ENCODE measurements at regions not wholly inside any gene's neighbourhood (a gene's known extent, or its start where the extent isn't known, plus 50 kb on each side); places are given as distances from the start of the nearest gene placed in this dataset.

DNA sequence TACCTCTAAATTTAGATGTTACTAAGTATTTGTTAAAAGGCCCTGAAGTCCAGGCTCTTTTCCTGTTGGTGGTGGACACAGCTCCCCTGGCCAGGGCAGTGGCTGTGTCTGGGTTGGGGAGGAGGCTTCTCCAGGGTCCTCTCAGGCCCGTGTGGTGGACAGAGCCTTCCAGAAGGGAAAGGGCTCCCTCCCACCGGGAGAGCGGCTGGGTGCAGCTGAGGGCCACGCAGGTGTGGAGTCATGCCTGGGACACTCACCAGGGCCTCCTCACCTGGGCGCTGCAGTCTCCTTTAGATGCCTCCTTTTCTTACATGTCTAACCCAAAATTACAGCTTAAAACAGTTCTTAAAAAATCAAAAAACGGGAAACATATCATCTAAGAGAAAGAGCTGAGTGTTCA, 128.2 kb upstream of the TCERG1L start:
- TF ChIP-seq, protein P1, sequence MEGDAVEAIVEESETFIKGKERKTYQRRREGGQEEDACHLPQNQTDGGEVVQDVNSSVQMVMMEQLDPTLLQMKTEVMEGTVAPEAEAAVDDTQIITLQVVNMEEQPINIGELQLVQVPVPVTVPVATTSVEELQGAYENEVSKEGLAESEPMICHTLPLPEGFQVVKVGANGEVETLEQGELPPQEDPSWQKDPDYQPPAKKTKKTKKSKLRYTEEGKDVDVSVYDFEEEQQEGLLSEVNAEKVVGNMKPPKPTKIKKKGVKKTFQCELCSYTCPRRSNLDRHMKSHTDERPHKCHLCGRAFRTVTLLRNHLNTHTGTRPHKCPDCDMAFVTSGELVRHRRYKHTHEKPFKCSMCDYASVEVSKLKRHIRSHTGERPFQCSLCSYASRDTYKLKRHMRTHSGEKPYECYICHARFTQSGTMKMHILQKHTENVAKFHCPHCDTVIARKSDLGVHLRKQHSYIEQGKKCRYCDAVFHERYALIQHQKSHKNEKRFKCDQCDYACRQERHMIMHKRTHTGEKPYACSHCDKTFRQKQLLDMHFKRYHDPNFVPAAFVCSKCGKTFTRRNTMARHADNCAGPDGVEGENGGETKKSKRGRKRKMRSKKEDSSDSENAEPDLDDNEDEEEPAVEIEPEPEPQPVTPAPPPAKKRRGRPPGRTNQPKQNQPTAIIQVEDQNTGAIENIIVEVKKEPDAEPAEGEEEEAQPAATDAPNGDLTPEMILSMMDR (conservative IDR thresholded peaks at IDR 0.05; ENCODE audit: low read depth) = no peak
- DNase-seq (ENCODE audit: low spot score) = no peak
- CTCF ChIA-PET = interaction anchor here (1.7 kb wide), 1 partner anchor 14 kb away, joined by 11 read pairs; no protein-coding TSS in a partner anchor
- no peak overlapping the region for H3K27ac ChIP-seq
- POLR2A ChIA-PET (ENCODE audit: low non-redundant PET) = no interaction called here

DNA sequence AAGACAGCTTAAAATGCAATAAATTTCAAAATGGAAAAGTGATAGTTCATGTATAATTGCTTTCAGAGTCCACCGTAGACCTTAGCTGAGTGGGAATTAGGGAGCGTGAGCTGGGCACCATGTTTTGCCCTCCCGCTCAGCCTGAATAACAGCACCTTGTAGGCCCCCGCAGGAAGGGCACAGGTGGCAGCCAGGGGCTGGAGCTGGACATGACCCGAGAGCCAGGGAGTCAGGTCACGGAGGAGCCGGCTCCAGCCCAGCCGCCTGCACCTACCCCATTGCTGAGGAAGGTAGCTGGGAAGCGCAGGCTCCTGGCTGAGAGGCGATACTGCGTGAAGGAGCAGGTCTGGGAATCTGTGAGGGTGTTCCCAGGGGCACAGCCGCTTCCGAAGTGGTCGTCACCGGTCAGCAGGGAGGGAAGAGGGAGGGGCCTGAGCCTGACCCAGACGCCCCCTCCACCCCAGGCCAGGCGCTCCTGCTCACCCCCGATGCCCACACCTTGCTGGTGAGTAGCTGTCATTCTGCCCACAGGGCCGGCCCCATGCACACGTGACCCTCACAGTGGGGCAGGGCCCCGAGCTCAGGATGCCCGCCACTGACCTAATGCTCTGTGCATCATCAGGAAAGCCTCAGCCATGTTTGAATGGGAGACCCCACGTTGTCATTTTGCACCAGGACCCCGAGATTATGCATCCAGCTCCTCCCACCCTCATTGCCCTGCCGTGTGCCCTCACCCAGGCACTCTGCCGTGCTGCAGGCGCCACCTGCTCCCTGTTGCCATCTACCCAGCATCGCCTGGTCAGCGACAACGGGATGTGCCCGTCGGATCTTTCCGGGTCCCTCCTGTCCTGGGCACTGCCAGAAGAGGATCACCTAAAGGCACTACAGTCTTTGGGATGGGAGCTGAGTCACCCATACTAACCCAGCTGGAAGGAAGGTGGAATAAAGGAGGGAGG, 129.2 kb upstream of the TCERG1L start:
- TF ChIP-seq, protein P1 (conservative IDR thresholded peaks at IDR 0.05; ENCODE audit: low read depth) = no peak
- ChIA-PET CTCF (interaction anchor here (1.7 kb wide), 1 partner anchor 13 kb away, joined by 11 read pairs; no protein-coding TSS in a partner anchor), POLR2A (ENCODE audit: low non-redundant PET) (no interaction called here)

DNA sequence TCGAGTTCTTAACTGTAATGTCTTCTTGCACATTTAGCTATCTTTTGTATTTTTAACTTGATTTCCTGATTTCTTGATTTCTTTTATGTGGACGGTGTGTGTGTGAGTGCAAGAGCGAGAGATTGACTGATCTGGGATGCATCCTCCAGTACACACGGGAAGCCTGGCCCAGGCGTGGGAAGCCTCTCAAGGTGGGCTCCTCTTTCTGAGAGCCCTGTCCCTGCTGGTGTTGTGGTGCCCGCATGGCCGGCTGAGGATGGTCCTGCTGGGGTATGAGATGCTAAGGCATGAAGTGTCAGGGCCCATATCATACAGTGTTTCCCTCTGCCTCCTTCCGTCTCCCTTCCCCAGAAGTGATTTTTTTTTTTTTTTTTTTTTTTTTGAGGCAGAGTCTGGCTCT, 130.8 kb upstream of the TCERG1L start:
- ChIA-PET POLR2A (ENCODE audit: low non-redundant PET) (no interaction called here), CTCF (interaction anchor here (0.6 kb wide), 1 partner anchor 133 kb away, joined by 3 read pairs; no protein-coding TSS in a partner anchor)
- H3K27ac ChIP-seq = no peak overlapping the region
- TF ChIP-seq, protein P1 (conservative IDR thresholded peaks at IDR 0.05; ENCODE audit: low read depth) = no peak
- DNase-seq (ENCODE audit: low spot score) = no peak

More for the DNA sequence above, 129.2 kb upstream of the TCERG1L start:
- no peak overlapping the region for H3K27ac ChIP-seq
- DNase-seq (ENCODE audit: low spot score) = no peak

DNA sequence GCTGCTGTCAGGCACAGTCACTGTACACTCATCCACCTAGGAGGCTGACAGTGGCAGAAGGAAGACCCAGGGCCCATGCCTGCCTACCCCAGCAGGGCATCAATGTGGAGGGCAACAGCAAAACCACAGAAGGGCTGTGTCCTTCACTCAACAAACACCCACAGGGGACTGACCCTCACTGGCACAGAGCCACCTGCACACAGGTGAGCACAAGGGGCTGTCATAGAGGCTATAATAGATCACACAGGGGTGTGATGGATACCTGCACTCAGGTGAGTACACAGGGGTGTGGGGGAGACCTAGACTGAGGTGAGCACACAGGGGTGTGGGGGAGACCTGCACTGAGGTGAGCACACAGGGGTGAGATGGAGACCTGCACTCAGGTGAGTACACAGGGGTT, 132.8 kb upstream of the TCERG1L start:
- no peak overlapping the region for H3K27ac ChIP-seq
- ChIA-PET POLR2A (ENCODE audit: low non-redundant PET) (no interaction called here), CTCF (no interaction called here)
- TF ChIP-seq, protein P1 (conservative IDR thresholded peaks at IDR 0.05; ENCODE audit: low read depth) = no peak
- no peak for DNase-seq (ENCODE audit: low spot score)

DNA sequence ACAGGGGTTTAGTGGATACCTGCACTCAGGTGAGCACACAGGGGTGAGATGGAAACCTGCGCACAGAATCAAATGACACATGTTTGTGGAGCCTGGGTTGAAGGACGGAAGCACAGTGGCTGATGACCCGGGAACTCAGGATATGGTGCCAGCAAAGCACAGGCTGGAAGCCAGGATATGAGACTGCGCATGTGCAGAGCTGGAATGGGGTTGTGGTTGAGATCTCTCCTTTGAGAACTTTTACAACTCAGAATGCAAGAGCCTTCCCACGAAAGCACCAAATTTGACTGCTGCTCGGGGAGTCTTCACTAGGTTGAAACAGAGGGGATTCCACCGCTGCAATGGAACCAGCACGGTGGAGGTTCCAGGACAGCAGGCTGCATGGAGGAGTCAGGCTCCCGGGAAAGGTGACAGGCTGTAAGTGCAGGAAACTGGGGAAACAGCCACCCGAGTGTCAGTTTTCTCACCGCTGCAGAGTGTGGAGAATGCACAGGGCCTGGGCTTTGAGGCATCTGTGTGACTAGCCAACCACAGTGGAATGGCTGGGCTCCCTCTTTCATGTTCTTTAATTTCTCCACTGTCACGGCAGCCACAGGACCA, 133.4 kb upstream of the TCERG1L start:
- CTCF ChIA-PET = no interaction called here
- no peak overlapping the region for H3K27ac ChIP-seq
- POLR2A ChIA-PET (ENCODE audit: low non-redundant PET) = no interaction called here
- TF ChIP-seq, protein P1 (conservative IDR thresholded peaks at IDR 0.05; ENCODE audit: low read depth) = no peak
- no peak for DNase-seq (ENCODE audit: low spot score)

DNA sequence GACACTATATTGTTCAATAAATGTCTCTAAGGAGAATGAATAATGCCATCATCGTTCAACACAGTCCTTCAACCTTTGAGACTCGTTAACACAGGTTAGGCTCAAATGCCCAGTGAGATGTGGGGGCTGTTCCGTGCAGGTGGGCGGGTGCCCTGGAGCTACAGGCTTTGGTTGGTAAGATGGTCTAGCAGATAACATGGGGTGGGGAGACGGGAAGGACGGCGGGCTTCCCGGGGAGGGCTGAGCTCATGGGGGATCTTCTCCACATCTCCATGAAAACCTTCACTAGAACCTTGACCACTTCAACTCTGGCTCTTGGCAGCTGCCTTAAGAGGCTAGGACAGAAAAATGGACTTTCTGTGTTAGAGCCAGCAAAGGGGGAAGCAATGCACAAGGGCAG, 134.1 kb upstream of the TCERG1L start:
- CTCF ChIA-PET = no interaction called here
- POLR2A ChIA-PET (ENCODE audit: low non-redundant PET) = no interaction called here
- no peak overlapping the region for H3K27ac ChIP-seq
- DNase-seq (ENCODE audit: low spot score) = no peak
- TF ChIP-seq, protein P1 (conservative IDR thresholded peaks at IDR 0.05; ENCODE audit: low read depth) = no peak
